GM21390 (cell line): ENCODE measurements at regions not wholly inside any gene's neighbourhood (a gene's known extent, or its start where the extent isn't known, plus 50 kb on each side); places are given as distances from the start of the nearest gene placed in this dataset.
"Not testable (repeated sequence)": the region's sequence is repeated elsewhere in the genome, so short reads cannot be mapped to it uniquely, and the experiment has no call there.

Source experiments
- ATAC-seq: cut with Tn5 transposase; IDR thresholded peaks from one replicate; pipeline ENCODE4 v1.9.1; 2021; ENCODE audit not compliant: unreplicated experiment

DNA sequence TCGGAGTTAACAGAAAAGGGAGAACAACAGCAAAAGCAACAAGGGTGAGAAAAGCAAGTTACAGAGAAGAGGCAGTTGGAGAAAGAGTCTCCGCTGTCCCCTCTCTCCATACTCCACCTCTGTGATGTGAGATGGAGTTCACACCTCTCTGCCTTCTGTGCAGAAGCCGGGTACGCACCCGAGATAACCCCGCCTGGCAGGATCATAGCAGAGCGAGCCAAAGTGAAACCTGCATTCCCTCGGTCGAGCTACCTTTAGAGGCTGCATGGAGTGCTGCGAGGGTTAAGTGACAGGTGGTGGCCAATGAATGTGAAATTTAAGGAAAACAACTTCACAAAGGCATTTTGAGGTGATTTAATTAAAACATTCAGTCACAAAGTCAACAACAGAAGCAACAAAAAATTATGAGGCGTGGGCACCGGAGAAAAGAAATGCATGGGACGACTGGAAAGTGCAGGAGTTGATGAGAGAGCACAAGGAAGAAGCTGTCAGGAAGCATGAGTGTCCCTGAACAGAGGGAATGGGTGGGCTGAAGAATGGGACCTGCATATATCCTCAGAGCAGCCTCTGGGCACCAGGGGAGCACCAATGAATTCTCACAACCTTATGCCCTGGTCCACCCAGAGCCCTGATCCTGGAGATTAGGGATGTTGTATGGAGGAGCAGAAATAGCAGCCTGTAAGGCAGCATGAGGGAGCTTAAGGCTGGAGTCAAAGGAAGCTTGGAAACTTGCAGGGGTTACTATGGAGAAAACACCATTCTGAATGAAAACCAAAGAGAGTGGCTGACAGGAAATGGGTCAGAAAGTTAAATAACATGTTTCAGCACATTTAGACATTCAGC, 208.3 kb downstream of the EMP1 start:
- ATAC-seq, result no peak

DNA sequence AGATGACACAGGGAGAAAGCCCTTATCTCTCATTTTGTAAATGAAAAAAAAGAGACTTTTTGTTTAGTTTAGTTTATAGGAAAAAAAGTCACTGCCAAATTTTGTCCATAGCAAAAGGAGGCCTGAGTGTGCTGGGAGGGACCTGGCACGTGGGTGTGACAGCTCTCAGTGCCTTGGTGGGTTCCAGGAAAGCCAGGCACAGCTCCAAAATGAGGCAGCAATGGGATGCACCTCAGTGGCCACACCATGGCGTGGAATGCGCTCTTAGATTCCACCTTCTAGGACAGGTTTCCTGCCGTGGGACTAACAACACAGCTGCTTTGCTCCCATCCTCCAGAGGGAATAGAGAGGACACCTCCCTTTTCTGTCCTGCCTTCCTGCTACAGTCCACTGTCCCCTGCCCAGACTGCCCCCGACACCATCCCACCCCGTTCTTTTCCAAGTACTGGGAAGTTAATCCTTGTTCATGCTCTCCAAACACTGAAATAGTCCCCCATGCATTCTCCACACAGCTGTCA, 207.6 kb downstream of the EMP1 start:
- no peak for ATAC-seq

DNA sequence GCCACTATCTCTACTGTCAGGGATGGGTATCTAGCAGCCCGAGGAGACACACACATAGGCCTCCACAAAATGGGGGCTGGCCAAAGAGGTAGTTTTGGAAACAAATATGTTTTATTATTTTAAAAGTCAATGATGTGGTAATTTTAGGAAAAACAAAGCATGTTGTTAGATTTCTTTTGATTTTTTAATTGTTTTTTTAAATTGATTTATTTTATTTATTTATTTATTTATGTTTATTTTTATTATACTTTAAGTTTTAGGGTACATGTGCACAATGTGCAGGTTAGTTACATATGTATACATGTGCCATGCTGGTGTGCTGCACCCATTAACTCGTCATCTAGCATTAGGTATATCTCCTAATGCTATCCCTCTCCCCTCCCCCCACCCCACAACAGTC, 194.8 kb downstream of the EMP1 start:
- ATAC-seq, result not testable (repeated sequence)

DNA sequence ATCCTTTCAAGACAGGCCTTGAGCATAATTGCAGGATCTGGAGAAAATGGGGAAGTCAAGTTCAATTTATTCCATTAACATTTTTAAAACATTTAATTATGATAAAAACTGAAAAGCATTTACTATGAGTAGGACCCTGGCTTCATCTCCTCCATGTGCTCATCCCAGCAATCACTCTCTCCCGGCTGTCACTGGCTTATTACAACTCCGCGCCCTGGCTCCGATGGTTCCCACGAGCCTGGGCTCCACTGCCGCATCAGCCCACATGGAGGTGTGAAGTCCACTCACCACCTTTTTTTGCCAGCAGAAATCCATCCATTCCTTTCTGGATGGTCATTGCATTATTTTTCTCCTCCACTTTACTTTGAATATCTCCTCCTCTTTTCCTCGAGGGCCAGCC, 194.4 kb downstream of the EMP1 start:
- ATAC-seq, result no peak

DNA sequence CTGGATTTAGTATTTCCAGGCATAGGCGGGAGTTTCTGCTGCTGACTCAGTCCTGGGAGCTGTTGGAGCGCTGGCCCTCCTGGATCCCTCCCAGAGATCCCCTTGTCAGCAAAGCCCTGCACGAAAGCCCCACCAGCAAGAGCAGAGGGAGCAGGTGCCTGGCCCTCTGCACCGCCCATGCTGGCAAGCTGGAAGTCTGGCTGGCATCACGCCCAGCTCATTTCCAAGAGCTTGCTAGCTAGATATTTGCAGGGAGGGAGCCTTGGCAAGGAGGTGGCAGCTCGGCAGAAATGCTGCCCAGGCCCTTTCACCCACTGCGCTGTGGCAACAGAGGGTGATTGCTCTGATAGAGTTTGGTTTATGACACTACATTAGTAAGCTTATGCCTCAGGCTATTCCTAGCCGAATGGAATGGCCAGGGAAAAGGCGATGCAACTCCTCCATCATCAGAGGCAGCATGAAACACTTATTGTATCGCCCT, 193.9 kb downstream of the EMP1 start:
- no peak for ATAC-seq

DNA sequence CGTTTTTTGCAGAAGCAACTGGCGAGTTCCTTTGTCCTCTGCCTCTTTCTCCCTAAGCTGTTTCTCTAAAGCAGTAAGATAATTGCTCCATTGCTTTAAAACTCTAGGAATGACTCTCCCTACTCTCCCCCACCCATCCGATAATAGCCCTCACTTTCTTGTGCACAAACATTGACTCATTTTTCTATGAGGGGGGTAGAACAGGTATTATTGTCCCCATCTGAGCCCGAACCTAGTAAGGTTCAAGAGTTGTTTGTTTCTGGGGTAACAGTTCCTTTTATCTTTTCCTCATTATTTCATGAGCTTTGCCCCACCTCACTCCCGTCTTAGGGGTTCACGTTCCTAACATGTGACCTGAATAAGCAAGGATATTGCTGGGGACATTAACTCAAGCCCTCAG, 190.6 kb downstream of the EMP1 start:
- no peak for ATAC-seq

DNA sequence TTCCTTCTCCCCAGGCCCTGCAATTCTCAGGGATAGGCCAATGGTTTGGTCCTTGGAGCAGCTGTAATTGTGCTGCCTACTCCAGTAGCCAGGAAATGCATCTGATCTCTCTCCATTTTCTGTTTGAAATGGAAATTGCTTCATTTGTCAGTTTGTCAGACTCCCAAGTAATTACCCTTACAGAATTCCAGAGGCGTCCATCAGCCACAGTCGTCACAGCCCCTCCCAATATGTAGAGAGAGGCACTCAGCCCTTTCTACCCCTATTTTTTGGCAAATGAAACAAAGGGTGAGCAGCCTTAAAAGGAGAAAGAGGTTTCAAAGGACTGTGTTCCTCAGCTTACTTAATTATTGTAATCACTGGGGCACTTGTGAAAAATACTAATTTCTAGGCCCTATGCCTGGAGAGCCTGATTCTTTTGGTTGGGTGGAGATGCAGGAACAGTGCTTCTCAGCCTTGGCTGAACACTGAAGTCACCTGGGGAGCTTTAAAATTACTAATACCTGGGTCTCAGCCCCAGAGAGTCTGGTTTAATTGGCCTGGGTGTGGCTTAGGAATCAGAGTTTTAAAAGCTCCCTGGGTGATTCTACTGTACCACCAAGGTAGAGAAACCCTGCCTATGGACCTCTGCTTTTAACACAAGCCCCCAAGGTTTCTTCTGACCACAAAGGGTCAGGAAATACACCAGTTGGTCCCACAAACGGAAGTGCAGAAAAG, 190.0 kb downstream of the EMP1 start:
- ATAC-seq, result no peak

DNA sequence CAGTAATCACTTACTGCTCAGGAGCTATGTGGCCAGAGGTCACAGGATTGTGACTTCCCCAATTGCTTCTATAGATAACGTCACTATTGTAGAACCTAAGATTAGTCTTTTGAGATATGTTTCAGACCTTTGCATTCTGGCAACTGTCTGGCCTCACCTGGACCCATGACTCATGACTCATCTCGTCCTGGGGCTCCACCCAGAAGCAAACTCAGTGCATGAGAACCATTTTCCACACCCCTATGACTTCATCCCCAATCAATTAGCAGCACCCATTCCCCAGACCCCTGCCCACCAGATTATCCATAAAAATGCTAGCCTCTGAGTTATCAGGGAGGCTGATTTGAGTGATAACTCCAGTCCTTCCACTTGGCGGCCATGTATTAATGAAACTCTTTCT, 186.9 kb downstream of the EMP1 start:
- no peak for ATAC-seq

DNA sequence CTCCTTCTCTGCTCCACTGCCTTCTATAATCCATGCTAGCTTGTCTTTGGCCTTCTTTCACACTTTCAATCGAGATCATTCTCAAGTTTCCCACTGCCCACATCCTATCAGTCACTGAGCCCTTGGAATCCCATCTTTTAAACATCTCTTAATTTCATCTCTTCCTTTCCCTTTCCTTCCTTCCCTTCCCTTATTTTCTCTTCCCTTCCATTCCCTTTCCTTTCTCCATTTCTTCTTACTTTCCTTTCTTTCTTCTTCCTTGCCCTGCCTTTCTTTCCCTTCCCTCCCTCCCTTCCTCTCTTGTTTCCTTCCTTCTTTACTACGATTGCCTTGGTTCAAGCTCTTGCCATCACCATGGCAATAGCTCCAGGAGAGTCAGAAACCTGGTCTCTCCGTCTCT, 183.8 kb downstream of the EMP1 start:
- ATAC-seq, result no peak

DNA sequence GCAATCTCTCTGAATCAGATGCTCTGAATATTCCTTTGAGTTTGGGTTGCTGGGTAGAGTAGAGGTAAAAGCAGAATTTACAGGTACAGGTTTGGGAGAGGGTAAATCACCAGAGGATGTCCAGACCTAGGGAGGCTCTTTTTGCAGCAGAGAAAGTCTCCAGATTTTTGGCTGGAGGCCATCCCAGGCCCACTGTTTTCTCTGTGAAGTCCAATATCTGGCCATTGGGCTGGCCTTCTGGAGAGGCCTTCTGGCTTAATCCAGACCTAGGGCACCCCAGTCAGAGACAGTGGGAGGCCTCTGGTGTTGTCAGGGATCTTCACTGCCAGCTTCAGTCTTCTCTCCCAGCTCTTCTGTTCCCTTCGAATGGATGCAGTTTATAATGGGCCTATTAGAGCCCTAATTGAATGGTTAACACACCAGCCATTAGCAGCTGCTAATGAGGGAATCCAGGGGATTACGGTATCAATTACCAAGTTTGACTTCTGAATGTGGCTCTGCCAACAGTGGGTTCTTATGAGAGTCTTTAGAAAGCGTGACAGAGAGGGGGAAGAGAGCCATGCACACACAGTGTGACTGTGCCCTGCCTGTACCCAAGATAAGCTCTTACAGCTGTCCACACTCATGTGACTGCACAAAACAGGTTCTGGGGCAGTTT, 183.1 kb downstream of the EMP1 start:
- no peak for ATAC-seq

DNA sequence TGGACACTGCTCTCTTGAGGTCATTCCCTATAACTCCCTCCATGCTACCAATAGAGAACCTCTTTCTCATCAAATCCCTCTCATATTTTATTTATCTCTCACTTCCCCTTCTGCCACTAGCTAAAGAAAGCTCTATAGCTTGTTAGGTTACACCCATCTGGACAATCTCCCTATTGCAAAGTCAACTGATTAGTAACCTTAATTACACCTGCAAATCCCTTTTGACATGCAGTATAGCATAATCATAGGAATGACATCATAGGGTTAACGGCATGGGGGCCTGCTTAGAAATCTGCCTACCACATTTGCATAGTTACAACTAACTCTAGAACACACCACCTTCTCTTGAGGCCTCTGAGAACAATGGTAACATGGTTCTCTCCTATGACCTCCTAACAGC, 181.2 kb downstream of the EMP1 start:
- ATAC-seq, result no peak

DNA sequence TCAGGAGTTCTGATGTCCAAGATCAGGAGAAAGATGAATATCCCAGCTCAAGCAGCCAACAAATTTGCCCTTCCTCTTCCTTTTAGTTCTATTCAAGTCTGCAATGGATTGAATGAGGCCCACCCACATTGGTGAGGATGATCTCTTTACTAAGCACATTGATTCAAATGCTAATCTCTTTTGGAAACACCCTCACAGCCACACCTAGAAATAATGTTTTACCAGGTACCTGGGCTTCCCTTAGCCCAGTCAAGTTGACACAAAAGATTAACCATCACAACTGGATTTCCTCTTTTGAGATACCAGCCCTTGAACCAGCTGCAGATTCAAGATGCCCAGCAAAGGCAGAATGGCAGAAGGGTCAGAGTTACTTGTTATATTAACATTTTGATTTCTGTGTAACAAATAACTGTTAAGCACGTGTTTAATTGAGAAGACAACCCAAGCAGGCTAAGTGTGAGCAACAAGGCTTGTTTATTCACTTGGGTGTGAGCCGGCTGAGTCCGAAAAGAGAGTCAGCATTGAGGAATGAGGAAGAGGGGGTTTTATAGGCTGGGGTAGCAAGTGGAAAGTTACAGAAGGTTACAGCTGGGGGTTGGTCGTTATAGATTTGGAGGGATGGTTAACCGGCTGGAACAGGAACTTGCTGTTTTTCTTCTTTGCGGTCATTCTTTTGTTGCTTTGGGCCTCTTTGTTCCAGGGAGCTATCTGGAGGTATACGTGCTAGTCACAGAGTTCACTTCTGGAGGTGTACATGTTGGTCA, 180.3 kb downstream of the EMP1 start:
- ATAC-seq, result no peak

DNA sequence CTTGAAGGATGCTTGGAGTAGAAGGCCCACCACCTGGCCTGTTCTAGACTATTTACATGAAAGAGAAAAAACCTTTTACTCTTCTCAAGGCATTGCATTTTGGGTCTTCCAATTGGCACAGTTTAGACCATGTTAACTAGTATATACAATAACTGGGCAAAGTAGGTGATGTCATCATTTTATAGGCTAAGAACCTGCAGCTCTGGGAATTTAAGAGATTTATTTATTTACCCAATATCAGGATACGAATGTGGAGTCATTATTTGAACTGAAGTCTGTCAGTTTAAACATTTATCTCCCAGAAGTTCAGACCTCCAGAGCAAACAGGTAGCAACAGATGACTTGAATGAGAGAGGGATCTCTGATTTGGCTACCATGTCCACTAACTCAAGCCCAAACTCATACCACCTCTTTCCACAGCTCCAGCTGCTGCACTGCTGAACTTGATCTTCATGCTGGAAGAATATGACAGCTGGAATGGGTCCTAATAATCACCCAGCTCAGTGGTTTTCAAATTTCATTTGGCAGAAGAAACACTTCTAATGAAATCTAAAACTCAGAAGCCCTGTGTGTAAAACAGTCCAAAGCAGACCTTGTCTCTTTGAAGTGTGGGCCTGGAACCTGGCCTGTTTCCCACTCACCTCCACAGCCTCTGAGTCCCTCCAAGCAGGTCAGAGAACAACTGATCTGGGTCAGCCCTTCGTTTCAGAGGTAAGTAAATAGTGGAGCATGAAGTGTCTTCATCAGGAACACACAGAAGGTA, 179.2 kb downstream of the EMP1 start:
- ATAC-seq, result no peak

DNA sequence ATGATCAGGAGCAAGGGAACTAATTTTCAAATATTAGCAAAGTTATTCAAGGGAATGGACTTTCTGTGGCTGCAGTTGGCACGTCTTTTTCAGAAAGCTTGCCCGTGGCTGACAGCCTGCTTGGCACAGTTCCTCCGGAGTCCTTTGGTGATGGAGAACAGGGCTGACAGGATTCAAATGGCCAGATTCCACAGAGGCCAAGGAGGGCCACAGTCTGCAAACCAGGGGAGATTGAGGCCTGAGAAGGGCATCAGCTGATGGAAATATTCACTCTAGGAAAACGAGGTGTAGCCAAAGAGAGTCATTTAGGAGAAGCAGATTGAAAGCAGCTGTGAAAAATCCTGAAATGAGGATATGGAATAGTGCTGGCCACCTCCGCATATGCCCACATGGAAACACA, 178.3 kb downstream of the EMP1 start:
- no peak for ATAC-seq

DNA sequence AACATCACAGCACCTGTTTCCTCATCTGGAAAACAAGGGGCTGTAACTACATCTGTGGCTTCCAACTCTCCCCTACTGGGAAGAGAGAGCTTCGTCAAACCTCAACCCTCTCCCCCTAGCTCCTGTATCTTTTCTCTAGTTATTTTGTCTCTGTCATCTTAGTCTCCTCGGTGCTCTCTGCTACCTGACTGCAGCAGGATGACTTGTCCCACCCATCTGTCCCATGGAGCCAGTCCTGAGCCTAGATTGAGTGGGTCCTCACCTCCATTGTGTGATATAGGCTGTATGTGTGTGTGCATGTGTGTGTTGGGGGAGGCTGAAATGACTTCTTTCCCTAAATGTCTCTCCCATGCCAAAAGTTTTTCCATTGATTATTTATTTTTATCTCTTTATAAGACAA, 177.3 kb downstream of the EMP1 start:
- ATAC-seq, result no peak

DNA sequence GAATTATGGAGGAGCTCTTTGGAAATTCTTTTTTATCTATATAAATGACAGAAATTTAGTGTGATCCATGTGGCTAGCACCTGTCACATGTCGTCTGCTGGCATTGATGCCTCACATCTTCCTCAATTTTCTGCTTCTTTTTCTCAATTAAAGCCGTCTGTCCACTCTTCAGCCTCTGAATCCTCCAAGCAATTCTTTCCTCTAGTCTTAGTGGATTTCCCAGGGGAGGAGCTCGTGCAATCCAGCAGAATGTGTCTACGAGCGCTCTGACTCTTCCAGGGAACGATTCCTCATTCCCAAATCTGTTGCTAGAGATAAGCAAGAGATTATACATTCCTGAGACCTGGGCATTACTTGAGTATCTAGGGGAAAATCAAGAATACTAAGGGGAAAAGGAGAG, 176.6 kb downstream of the EMP1 start:
- no peak for ATAC-seq

DNA sequence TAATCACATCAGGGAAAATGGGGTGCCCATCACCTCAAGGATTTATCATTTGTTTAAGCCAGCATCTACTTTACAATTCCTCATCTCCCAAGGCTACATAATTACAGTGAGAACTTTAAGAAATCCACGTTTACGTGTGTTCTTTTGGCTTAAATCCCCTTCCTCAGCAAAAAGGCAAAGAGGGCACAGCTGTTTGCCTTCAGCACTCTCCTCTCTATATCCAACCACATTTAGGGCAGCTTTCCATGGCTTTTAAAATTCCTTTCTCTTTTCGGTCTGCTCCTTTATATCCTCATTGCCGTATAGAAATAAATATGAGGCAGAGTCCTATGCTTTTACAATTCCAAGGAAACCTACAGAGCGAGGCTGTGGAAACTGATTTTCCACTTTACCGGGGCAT, 175.9 kb downstream of the EMP1 start:
- no peak for ATAC-seq

DNA sequence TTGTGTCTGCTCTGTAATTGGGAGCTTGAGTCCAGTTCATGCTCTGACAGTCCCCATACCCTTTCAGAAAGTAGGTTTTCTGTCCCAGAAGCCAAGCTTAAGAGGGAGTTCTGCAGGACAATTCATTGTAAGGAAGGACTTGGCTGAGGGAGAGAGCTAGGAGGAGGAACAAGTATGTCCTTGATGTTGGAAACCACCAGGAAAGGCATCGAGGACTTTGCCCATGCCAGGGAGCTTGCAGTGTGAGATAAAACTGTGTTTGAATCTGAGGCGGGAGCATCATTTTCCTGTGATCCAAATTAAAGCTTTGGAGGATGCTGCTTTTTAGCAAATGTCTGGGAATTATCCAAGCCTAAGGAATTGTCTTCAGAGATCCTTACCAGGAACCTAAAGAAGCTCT, 175.3 kb downstream of the EMP1 start:
- ATAC-seq, result no peak

DNA sequence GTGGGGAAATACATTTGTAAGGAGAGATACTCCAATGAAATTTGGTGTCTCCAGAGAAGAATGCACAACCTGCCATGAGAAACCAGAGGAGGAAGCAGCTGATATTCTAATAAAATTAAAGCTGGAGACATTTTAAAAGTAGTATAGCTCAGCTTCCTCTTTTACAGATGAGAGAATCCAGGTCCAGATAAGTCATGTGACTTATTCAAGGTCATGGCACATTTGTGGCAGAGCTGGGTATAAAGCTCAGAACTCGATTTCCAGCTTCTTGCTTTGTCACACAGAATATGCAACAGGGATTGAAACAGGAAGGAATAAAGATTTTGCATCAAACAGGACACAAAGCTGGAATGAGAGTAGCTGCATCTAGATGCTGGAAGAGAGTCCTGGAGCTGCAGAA, 174.8 kb downstream of the EMP1 start:
- ATAC-seq, result no peak

DNA sequence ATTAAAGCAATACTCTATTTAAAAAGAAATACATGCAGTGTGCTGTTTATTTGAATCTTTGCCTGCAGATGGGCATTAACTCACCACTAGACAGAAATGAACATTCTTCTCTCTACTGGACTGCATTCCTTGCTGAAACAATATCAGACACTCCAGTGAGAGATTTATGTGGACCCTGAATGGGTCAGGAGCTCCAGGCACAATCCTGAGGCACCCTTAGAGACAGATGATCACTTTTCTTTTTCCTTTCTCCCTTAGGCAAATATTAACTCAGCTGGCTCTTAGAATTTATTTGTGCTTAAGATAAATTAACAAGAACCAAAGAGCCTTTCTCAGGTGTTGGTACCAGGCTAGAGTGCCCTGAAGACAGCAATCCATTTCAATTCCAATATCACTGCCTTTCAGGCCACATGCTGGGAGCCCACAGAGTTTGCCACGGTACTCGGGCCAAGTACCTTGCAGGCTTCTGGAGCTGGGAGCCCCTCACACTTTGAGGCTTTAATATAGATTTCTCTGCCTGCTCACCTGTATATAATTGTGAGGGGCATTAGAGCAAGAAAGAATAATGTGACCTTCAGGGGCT, 173.0 kb downstream of the EMP1 start:
- no peak for ATAC-seq
